ENCODE measurements at regions not wholly inside any gene's neighbourhood (a gene's known extent, or its start where the extent isn't known, plus 50 kb on each side); places are given as distances from the start of the nearest gene placed in this dataset.

GRCh38 chr15:70566989-70567388 lies 196.4 kb downstream of the UACA start:
- Mint-ChIP-seq H3K27me3 (peaks cover 22% of the 10 kb centered on the region), H3K4me1 (no peaks in the 10 kb centered on the region), H3K27ac (no peak overlapping the region), H3K36me3 (no peaks in the 10 kb centered on the region), H3K9me3 (no peaks in the 10 kb centered on the region), H3K4me3 (no peak overlapping the region)
- no peak for ATAC-seq

DNA sequence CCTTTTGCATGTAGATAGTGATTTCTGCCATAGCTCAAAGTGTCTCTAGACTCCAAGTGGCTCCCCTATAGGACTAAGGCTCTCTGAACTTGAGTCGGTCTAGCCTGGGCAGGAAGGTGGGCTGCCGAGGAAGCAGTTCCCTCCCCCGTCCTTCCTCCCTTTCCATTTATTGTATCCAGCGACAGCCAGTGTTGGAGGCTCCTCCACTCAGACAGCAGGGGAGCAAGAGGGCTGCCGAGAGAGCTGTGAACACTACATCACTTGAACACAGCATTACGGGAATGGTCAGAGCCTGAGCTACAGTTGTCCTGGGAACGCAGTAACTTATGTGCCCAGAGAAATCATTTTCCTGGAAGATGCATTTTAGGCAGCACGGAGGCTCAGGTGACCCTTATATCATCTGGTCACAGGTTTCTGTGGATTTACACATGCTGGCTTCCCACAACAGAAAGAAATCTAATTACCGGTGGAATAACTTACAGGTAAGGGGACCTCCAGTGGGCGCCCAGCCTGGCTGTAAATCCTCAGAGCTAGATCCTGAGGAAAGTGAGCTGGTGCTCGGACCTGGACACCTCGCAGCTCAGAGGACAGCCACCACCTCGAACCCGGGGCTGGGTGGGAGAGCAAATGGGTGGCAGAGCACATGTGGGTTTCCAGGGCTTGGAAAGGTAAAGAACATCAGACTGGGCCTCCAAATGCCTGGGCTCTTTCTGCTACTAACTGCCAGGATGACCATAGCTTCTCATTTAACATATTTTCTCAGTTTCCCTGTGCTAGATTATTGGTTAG lies 197.1 kb downstream of the UACA start:
- Mint-ChIP-seq H3K27me3 (peaks cover 29% of the 10 kb centered on the region), H3K4me1 (no peaks in the 10 kb centered on the region), H3K9me3 (no peaks in the 10 kb centered on the region), H3K27ac (no peak overlapping the region), H3K36me3 (no peaks in the 10 kb centered on the region), H3K4me3 (no peak overlapping the region)
- ATAC-seq: no peak

GRCh38 chr15:70563561-70564095 lies 199.7 kb downstream of the UACA start:
- H3K36me3 Mint-ChIP-seq: no peaks in the 10 kb centered on the region
- ATAC-seq: no peak
- no peaks in the 10 kb centered on the region for H3K9me3 Mint-ChIP-seq
- H3K27me3 Mint-ChIP-seq: peaks cover 29% of the 10 kb centered on the region
- no peak overlapping the region for H3K27ac Mint-ChIP-seq
- no peak overlapping the region for H3K4me3 Mint-ChIP-seq
- no peaks in the 10 kb centered on the region for H3K4me1 Mint-ChIP-seq

DNA sequence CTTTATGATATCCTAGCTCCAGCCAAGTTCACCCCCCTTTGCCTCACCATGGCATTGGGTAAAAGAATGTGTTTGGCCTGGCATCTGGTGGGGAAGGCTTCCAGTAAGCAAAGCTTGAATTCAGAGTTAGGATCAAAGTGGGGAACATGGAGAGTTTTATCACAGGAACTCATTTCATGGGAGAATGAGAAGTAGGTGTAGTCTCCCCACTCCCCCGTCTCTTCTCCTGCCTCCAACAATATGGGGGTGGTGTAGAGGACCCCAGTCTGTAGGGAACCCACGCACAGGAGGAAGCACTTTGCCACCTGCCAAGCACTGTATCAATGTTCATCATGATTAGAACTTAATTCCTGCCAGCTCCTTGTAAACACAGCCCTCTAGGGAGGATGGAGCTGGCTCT lies 200.5 kb downstream of the UACA start:
- no peaks in the 10 kb centered on the region for H3K4me1 Mint-ChIP-seq
- no peaks in the 10 kb centered on the region for H3K36me3 Mint-ChIP-seq
- no peak overlapping the region for H3K4me3 Mint-ChIP-seq
- H3K27ac Mint-ChIP-seq: no peak overlapping the region
- no peak for ATAC-seq
- no peaks in the 10 kb centered on the region for H3K9me3 Mint-ChIP-seq
- H3K27me3 Mint-ChIP-seq: peaks cover 29% of the 10 kb centered on the region

DNA sequence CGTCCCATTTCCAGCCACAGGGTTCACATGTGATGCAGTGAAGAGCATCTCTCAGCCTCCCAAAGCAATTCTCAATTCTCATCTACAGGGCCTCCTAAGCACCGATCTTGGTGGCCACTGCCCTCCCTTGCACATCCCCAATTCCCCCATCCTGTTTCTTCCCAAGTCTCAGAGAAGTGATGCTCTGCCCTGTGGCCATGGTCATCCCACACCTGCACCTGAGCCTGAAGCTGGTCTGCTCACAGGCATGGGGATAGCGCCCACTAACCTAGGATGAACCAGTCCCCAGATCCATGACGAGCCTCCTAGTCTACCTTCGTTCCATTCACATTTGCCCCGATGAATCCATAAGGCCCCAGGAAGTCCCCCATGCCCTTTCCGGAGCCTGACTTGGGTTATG lies 201.5 kb downstream of the UACA start:
- Mint-ChIP-seq H3K27me3 (peaks cover 25% of the 10 kb centered on the region), H3K4me1 (no peaks in the 10 kb centered on the region), H3K36me3 (no peaks in the 10 kb centered on the region), H3K9me3 (no peaks in the 10 kb centered on the region), H3K4me3 (no peak overlapping the region), H3K27ac (no peak overlapping the region)
- no peak for ATAC-seq

- no peak overlapping the region for H3K4me3 Mint-ChIP-seq
- no peak for ATAC-seq
- H3K27me3 Mint-ChIP-seq: peaks cover 14% of the 10 kb centered on the region
- H3K9me3 Mint-ChIP-seq: no peaks in the 10 kb centered on the region
- no peak overlapping the region for H3K27ac Mint-ChIP-seq
- H3K4me1 Mint-ChIP-seq: no peaks in the 10 kb centered on the region
- no peaks in the 10 kb centered on the region for H3K36me3 Mint-ChIP-seq
Measured at GRCh38 chr15:70560617-70561328, 202.6 kb downstream of the UACA start.

- no peak overlapping the region for H3K4me3 Mint-ChIP-seq
- H3K9me3 Mint-ChIP-seq: no peaks in the 10 kb centered on the region
Measured at GRCh38 chr15:70559265-70560239, 203.8 kb downstream of the UACA start.

DNA sequence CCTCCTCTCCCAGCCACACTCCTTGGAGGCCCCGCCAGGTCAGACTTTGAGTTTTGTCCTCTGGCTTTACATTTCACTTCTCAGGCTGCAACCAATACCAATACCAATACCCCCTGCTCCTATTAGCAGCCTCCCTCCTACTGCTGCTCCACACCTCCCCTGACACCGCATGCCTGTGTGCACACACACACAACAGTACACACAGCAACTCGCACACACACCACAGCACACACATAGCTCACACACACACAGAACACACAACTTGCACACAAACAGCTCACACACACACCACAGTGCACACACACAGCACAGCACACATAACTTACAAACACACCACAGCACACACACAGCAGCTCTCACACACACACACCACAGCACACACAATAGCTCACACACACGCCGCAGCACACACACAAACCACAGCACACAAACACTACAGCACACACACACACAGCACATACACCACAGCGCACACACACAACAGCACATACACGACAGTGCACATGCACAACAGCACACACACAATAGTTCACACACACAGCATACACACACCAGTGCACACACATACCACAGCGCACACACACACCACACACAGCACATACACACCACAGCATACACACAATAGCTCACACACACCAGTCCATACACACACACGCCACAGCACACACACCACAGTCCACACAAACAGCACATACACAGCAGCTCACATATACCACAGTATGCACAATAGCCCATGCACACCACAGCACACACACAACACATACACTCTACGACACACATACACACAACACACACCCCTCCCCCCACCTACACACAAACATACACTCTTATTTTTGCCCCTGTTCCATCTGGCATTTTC lies 204.7 kb downstream of the UACA start:
- Mint-ChIP-seq H3K27ac (no peak overlapping the region), H3K36me3 (no peaks in the 10 kb centered on the region), H3K4me3 (no peak overlapping the region), H3K4me1 (no peaks in the 10 kb centered on the region), H3K9me3 (no peaks in the 10 kb centered on the region), H3K27me3 (peaks cover 14% of the 10 kb centered on the region)
- ATAC-seq: no peak

More at GRCh38 chr15:70559265-70560239, 203.8 kb downstream of the UACA start:
- peaks cover 14% of the 10 kb centered on the region for H3K27me3 Mint-ChIP-seq
- H3K27ac Mint-ChIP-seq: no peak overlapping the region
- H3K4me1 Mint-ChIP-seq: no peaks in the 10 kb centered on the region
- H3K36me3 Mint-ChIP-seq: no peaks in the 10 kb centered on the region
- peak; percentile 58 for ATAC-seq

GRCh38 chr15:70557521-70558258 lies 205.7 kb downstream of the UACA start:
- peak; percentile 24 for ATAC-seq
- peaks cover 14% of the 10 kb centered on the region for H3K27me3 Mint-ChIP-seq
- no peak overlapping the region for H3K27ac Mint-ChIP-seq
- H3K36me3 Mint-ChIP-seq: no peaks in the 10 kb centered on the region
- H3K4me1 Mint-ChIP-seq: no peaks in the 10 kb centered on the region
- no peaks in the 10 kb centered on the region for H3K9me3 Mint-ChIP-seq
- H3K4me3 Mint-ChIP-seq: no peak overlapping the region

GRCh38 chr15:70556779-70557178 lies 206.6 kb downstream of the UACA start:
- Mint-ChIP-seq H3K27ac (no peak overlapping the region), H3K36me3 (no peaks in the 10 kb centered on the region), H3K4me3 (no peak overlapping the region), H3K27me3 (peaks cover 5% of the 10 kb centered on the region), H3K9me3 (peaks cover 2% of the 10 kb centered on the region), H3K4me1 (no peaks in the 10 kb centered on the region)
- no peak for ATAC-seq

DNA sequence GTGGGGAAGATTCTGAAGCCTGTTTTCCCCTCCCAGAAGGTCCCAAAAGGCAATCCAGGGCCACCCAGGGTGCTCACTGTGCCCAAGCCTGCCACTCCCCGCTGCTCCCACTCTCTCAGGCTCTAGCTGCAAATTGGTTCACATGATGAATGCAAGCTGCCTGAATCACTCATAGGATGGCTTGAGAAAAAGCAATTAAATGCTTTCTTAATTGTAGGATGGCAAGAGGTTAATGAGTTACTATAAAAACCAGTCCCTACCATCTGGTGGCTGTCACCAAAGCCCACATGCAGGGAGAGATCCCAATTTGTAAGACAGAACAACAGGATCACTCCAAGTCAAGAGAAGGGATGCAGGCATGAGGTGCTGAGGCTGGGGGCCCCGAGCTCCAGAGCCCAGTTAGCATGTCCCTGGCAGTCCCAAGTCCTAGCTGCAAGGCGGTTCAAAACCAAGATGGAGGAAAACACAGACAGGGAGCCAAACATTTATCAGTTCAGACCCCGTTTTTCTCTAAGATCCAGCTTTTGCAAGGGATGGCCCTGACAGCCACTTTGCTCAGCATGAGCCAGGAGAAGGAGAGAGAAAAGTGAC lies 207.1 kb downstream of the UACA start:
- H3K9me3 Mint-ChIP-seq: peaks cover 3% of the 10 kb centered on the region
- no peak overlapping the region for H3K4me3 Mint-ChIP-seq
- H3K27ac Mint-ChIP-seq: no peak overlapping the region
- H3K4me1 Mint-ChIP-seq: no peaks in the 10 kb centered on the region
- H3K27me3 Mint-ChIP-seq: no peaks in the 10 kb centered on the region
- no peak for ATAC-seq
- H3K36me3 Mint-ChIP-seq: no peaks in the 10 kb centered on the region

DNA sequence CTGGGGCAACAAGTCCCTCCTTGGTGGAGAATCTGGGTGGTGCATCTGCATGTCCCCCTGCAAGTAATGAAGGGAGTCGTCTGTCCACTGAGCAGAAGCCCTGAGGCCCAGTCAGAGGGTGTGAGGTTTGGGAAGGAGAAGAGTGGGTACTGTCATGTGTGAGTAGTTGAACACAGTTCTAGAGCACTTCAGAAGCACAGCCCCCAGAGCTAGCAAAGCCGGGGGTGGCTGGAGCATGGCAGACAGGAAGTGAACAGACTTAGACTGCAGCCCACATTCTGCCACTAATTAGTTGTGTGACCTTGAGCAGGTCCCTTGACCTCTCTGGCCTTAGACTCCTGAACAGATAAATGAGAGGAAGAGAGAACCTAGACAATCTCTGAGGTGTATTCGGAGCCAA lies 207.6 kb downstream of the UACA start:
- no peaks in the 10 kb centered on the region for H3K27me3 Mint-ChIP-seq
- H3K27ac Mint-ChIP-seq: no peak overlapping the region
- H3K9me3 Mint-ChIP-seq: peaks cover 3% of the 10 kb centered on the region
- no peaks in the 10 kb centered on the region for H3K4me1 Mint-ChIP-seq
- no peaks in the 10 kb centered on the region for H3K36me3 Mint-ChIP-seq
- ATAC-seq: peak; percentile 25
- H3K4me3 Mint-ChIP-seq: no peak overlapping the region

DNA sequence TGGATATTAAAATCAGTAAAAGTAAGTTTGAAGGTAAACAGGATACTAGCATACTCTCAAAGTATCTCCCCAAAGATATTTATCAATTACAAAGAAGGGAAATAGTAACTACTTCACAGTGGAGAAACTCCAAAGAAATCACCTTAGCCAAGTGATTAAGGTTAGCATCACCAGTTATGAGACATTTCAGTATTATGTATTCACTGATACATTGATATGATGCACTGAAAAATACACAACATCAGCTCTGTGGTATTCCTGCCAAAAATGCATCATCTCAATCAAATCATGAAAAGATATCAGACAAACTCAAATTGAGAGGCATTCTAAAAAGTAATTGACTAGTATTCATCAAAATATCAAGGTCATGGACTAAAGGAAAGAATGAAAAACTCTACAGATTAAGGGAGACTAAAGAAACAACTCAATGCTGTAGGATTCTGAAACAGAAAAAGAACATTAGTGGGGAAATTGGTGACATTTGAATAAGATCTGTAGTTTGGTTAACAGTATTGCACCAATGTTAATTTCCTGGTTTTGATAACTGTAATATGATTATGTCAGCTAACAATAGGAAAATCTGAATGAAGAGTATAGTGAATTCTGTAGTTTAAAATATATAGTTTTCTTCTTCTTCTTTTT lies 215.4 kb downstream of the UACA start:
- Mint-ChIP-seq H3K4me1 (no peaks in the 10 kb centered on the region), H3K27me3 (no peaks in the 10 kb centered on the region), H3K4me3 (no peak overlapping the region), H3K27ac (no peak overlapping the region), H3K36me3 (no peaks in the 10 kb centered on the region), H3K9me3 (peaks cover 3% of the 10 kb centered on the region)
- no peak for ATAC-seq
